Breast epithelium (tissue), 3 donors: ENCODE measurements at regions not wholly inside any gene's neighbourhood (a gene's known extent, or its start where the extent isn't known, plus 50 kb on each side); places are given as distances from the start of the nearest gene placed in this dataset.

Source experiments
- POLR2AphosphoS5 ChIP-seq, 3 donors: sonication (generic); formaldehyde crosslinking; IDR thresholded peaks; one replicate each; pipeline ENCODE4 v1.6.1; 2017; ENCODE audit warnings: antibody characterized with exemption in 3 of 3
- TF ChIP-seq, protein P1 (sequence below), 3 donors: fragments of 450-650 bp; IDR thresholded peaks; one replicate each; pipeline ENCODE4 v1.5.1; 2016 to 2017; ENCODE audit warnings: antibody characterized with exemption in 3 of 3, mild to moderate bottlenecking in 3 of 3, moderate library complexity in 3 of 3

DNA sequence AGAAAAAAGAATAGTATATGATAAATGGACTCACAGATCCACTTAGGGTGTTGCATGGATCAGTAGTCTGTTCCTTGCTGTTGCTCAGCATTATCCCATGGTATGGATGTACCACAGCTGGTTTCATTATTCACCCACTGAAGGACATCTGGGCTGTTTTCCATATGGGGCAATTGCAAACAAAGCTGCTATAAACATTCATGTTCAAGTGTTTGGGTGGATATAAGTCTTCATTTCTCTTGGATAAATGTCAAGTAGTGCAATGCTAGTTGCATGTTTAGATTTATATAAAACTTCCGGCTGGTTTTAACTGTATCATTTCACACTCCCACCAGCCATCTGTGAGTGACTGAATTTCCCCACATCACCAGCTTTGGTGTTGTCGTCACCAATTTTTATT is 137.7 kb downstream of the ASB7 start:
- TF ChIP-seq POLR2AphosphoS5 (IDR thresholded peaks at IDR 0.05) = no peak
- TF ChIP-seq, protein P1, sequence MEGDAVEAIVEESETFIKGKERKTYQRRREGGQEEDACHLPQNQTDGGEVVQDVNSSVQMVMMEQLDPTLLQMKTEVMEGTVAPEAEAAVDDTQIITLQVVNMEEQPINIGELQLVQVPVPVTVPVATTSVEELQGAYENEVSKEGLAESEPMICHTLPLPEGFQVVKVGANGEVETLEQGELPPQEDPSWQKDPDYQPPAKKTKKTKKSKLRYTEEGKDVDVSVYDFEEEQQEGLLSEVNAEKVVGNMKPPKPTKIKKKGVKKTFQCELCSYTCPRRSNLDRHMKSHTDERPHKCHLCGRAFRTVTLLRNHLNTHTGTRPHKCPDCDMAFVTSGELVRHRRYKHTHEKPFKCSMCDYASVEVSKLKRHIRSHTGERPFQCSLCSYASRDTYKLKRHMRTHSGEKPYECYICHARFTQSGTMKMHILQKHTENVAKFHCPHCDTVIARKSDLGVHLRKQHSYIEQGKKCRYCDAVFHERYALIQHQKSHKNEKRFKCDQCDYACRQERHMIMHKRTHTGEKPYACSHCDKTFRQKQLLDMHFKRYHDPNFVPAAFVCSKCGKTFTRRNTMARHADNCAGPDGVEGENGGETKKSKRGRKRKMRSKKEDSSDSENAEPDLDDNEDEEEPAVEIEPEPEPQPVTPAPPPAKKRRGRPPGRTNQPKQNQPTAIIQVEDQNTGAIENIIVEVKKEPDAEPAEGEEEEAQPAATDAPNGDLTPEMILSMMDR (IDR thresholded peaks at IDR 0.05) = no peak
